PC-9 (cell line): ENCODE measurements at regions not wholly inside any gene's neighbourhood (a gene's known extent, or its start where the extent isn't known, plus 50 kb on each side); places are given as distances from the start of the nearest gene placed in this dataset.

ENCODE experiments used
- CTCF ChIP-seq: fragments of 200-600 bp; sonication (generic); conservative IDR thresholded peaks from 2 replicates; pipeline ENCODE4 v1.6.1; 2017; ENCODE audit warnings: mixed run types, antibody characterized with exemption, mild to moderate bottlenecking, moderate library complexity
- EZH2 ChIP-seq: fragments of 200-600 bp; sonication (generic); IDR thresholded peaks from 2 replicates; pipeline ENCODE4 v1.8.0; 2017; ENCODE audit warnings: antibody characterized with exemption, low read depth

DNA sequence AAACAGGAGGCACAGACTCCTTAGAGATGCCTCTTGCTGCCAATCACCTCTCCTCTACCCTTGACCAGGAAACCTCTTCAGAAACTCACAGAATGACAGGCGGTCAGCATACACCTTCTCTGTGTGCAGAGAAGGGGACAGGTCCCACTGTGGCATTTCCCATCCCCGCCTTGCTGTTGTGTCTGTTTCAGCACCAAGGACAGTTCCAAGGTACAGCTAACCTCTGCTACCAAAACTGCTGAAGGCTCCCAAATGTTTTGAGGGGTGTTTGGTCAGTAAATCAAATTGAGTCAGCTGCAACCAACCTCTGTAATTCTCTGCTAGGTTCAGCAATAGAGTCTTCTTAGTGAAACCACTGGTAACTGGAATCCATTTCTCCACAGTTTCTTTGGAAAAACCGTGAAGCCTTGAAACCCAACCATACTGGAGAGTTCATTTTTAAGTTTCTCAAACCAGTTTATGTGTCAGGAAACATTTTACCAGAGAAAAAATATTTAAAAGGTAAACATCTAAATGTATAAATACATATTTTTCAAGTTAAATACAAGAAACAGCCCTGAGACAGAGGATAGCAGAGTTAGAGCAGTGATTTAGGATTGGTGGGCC, 122.0 kb downstream of the DRD1 start:
- TF ChIP-seq CTCF = no peak
- TF ChIP-seq EZH2 = no peak
